Ishikawa (cell line): ENCODE measurements at regions not wholly inside any gene's neighbourhood (a gene's known extent, or its start where the extent isn't known, plus 50 kb on each side); places are given as distances from the start of the nearest gene placed in this dataset.

Source experiments
- CEBPB ChIP-seq: IDR thresholded peaks from 2 replicates; pipeline ENCODE4 v1.6.1; 2012
- CREB1 ChIP-seq: IDR thresholded peaks from 2 replicates; pipeline ENCODE4 v1.6.1; 2012; ENCODE audit warnings: low read depth
- EGR1 ChIP-seq: IDR thresholded peaks from 2 replicates; pipeline ENCODE4 v1.6.1; 2012
- EP300 ChIP-seq: IDR thresholded peaks from 2 replicates; pipeline ENCODE4 v1.6.1; 2012; ENCODE audit warnings: borderline replicate concordance
- FOXM1 ChIP-seq: IDR thresholded peaks from 2 replicates; pipeline ENCODE4 v1.6.1; 2012; ENCODE audit warnings: low read depth, borderline replicate concordance
- MAX ChIP-seq: IDR thresholded peaks from 2 replicates; pipeline ENCODE4 v1.6.1; 2012
- NFIC ChIP-seq: IDR thresholded peaks from 2 replicates; pipeline ENCODE4 v1.6.1; 2012
- RAD21 ChIP-seq: IDR thresholded peaks from 2 replicates; pipeline ENCODE4 v1.6.1; 2012; ENCODE audit warnings: low read depth
- REST ChIP-seq: IDR thresholded peaks from 2 replicates; pipeline ENCODE4 v1.6.1; 2012; ENCODE audit warnings: low read depth, mild to moderate bottlenecking
- TAF1 ChIP-seq: IDR thresholded peaks from 2 replicates; pipeline ENCODE4 v1.6.1; 2012; ENCODE audit warnings: low read depth, mild to moderate bottlenecking
- TCF12 ChIP-seq: IDR thresholded peaks from 2 replicates; pipeline ENCODE4 v1.6.1; 2012; ENCODE audit warnings: low read depth
- TEAD4 ChIP-seq: IDR thresholded peaks from 2 replicates; pipeline ENCODE4 v1.6.1; 2012
- USF1 ChIP-seq: IDR thresholded peaks from 2 replicates; pipeline ENCODE4 v1.6.1; 2012
- YY1 ChIP-seq: IDR thresholded peaks from 2 replicates; pipeline ENCODE4 v1.6.1; 2012; ENCODE audit warnings: low read depth
- ZBTB7A ChIP-seq: IDR thresholded peaks from 2 replicates; pipeline ENCODE4 v1.6.1; 2012; ENCODE audit warnings: low read depth

GRCh38 chr22:22092101-22092500, 109.5 kb upstream of the TOP3B start:
- TF ChIP-seq CEBPB (no peak), EP300 (no peak), RAD21 (no peak), TCF12 (no peak), TAF1 (no peak), EGR1 (no peak), CREB1 (no peak), FOXM1 (no peak), NFIC (no peak), MAX (no peak), YY1 (no peak), REST (no peak)

GRCh38 chr22:22091400-22091878, 108.9 kb upstream of the TOP3B start:
- TF ChIP-seq TAF1: no peak
- TF ChIP-seq FOXM1: no peak
- no peak for TF ChIP-seq EP300
- TF ChIP-seq EGR1: no peak
- no peak for TF ChIP-seq NFIC
- no peak for TF ChIP-seq CREB1
- no peak for TF ChIP-seq RAD21
- TF ChIP-seq ZBTB7A: no peak
- no peak for TF ChIP-seq CEBPB
- TF ChIP-seq MAX: no peak
- TF ChIP-seq TEAD4: no peak
- no peak for TF ChIP-seq USF1
- TF ChIP-seq REST: no peak
- no peak for TF ChIP-seq YY1
- no peak for TF ChIP-seq TCF12

- TF ChIP-seq CREB1: no peak
- no peak for TF ChIP-seq TCF12
- TF ChIP-seq TAF1: no peak
- TF ChIP-seq EGR1: no peak
- TF ChIP-seq ZBTB7A: no peak
- TF ChIP-seq RAD21: no peak
- TF ChIP-seq USF1: no peak
- TF ChIP-seq YY1: no peak
- no peak for TF ChIP-seq TEAD4
- TF ChIP-seq EP300: no peak
- TF ChIP-seq MAX: no peak
- no peak for TF ChIP-seq CEBPB
These were observed 108.2 kb upstream of the TOP3B start for GRCh38 chr22:22090650-22091399.

GRCh38 chr22:22089459-22090308, 107.1 kb upstream of the TOP3B start:
- TF ChIP-seq CEBPB (no peak), FOXM1 (no peak), TAF1 (no peak), CREB1 (no peak), USF1 (no peak)
